COLO829 (cell line): ENCODE measurements at regions not wholly inside any gene's neighbourhood (a gene's known extent, or its start where the extent isn't known, plus 50 kb on each side); places are given as distances from the start of the nearest gene placed in this dataset.

Experiments
- DNase-seq: peaks from one replicate; pipeline ENCODE4 v3.0.0; 2012; ENCODE audit warnings: low spot score

DNA sequence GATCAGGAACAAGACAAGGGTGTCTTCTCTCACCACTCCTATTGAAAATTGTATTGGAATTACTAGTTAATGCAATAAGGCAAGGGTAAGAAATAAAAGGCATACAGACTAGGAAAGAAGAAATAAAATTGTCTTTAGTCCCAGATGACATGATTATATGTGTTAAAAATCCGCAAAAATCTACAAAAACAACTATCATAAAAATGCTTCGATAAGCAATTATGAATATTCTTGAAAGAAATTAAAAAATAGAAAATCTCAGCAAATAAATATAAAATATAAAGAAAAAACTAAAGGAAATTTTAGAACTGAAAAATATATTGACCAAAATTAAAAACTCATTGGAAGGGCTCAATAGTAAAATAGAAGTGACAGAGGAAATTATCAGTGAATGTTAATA, 243.3 kb downstream of the ZNF674 start:
- DNase-seq: no peak

DNA sequence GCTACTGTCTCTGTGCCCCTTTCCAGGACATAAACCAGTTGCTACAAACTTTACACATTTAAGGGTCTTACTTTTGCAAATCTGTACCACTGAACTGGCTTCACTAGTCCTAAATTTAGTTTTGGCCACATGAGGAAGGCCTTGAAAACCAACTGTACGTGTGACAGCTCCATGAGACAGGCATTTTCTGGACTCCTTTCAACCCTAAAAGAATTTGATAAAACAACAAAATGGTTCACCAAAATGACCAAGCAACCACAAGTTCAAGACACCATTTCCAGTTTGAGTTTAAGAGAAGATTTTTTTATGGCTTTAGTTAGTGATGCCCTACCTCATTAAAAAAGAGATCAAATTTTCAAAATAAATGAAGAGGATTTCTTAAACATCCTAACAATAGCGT, 246.4 kb downstream of the ZNF674 start:
- no peak for DNase-seq

DNA sequence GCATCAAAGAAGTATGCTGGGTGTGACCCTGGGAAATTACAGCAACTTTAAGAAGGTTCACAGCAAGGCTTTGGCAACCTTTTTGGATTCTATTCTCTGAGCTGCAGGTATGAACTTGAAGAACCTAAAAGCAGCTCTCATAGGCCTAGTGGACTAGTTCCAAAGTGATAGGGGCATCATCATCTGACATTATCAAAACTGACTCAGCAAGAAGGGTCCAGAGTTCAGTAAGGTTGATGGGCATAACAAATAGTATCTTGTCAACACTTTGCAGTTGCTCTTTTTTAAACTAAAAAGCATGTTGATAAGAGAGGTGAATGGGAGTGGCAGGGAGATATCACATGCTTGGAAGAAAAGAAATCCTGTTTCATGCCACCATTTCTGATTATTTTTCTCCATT, 249.3 kb downstream of the ZNF674 start:
- DNase-seq: no peak

DNA sequence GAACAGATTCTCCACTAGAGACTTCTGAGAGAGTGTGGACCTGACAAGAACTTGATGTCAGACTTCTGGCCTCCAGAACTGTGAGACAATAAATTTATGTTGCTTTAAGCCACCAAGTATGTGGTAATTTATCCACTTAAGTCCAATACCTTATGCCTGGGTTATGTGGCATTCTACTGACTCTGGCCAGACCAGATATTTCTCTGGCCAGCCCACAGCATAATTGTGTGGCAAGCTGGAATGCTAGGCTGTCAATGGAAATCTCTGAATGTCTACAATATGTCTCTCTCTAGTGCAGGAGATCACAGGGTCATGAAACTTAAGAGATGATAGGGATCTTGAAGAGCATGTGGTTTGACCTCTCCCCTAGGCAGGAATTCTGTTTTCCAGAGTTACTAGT, 251.0 kb downstream of the ZNF674 start:
- DNase-seq: no peak

DNA sequence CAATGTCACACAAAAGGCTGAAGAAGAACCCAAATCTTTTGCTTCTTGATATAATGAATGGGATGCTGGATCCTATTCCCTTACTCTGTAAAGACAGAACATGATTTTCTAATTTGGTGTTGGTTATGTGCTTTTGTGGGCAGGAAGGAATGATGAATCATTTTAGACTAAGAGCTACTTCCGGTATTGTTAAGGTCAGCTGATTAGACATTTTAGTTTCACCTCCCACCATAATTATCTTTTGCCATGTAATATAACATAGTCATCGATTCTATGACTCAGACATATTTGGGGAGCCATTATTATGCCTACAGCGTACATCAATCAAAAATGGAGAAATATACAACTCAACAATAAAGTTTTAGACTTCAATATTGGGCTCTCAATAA, 265.3 kb downstream of the ZNF674 start:
- peak; percentile 27 for DNase-seq

DNA sequence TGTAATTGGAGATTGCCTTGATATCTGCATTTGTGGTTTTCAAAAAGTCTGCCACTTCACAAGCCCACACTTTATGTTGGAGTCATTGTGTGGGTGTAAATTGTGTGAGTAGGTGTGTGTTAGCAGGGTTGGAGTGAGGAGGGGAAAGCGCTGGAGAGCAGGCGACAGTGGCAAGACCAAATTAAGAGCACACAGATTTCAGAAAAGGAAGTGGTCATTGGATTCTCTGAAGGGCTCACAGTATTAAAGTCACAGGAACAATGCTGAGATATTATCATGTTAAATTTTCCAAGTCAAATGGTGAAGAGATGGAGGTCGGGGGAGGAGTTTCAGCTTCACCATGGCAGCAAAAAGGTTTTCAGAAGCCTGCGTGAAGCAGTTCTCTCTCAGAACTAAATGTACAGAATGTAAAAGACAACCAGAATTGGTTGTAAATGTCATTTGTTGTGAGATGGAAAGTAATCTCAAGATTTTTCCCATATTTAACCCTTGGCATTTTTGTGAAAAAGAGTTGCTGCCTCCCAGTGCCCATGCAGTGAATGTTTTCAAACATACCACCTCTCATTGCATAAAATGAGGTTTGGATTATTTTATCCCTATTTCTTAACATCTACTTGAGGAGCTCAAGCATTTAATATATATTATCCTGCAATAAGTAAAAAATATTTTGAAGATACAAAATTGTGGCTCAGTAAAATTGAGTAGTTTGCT, 265.9 kb downstream of the ZNF674 start:
- DNase-seq: peak; percentile 4

DNA sequence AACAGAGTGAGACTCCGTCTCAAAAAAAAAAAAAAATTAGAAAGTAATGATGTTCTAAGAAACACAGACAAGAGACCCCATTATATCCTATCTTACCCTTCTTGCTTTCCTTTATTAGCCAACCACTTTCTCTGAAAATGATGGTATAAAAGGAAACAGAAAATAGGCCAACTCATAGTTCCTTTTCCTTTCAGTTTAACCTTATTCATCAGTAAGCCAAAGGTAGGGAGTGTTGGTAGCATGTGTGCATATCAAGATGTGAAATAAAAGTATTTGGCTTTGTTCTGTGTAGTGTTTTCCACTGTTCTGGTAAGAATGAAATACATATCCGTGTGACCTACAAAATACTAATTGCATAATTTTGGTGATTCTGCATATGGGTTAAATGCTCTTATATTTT, 266.6 kb downstream of the ZNF674 start:
- DNase-seq: no peak

DNA sequence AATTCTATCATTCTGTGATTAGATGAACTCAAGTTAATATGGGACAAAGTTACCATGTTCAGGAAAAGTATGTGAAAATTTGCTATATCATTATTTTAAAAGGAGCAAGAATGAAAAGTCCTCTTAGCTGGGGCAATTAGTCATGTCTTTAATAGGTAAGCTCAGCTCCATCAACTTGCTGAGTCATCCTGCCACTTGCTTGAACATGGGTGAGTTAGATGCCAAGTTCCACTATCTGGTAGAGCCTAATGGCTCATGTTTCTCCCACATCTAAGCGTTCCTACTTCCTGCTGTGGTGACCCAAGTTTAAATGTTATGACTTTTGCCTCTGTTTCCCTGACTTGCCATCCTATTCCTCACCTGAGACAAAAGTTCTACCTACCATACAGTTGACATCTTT, 276.8 kb downstream of the ZNF674 start:
- DNase-seq: no peak

DNA sequence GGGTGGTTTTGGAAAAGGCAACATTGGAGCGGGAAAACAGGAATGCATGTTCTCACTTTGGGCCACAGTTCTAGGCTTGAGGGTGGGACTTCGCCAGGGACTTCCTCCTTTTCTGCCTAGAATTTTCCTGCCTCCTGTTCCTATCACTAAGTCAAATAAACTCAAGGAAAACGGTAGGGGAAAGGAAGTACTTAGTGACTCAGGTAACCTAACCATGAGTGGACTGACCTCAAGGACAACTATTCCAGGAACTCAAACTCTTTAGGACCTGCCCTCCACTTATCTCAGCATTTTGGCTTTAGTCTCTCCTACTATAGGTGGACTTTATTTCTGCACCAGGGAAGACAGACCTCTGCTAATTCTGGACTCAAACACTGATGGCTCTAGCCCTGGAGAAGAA, 281.7 kb downstream of the ZNF674 start:
- DNase-seq: no peak

DNA sequence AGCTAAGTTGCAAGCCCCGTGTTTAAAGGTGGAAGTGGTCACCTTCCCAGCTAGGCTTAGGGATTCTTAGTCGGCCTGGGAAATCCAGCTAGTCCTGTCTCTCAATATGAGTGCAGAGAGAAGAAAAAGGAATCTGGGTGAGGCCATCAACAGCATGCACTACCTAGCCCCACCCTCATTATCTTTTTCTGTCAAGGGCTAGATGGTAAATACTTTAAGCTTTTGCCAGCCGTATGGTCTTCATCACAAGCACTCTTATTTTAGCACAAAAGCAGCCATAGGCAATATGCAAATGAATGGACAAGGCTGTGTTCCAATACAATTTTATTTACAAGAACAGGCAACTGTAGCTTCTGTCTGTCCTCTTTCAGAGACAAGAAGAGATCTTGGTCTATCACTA, 282.9 kb downstream of the ZNF674 start:
- no peak for DNase-seq

DNA sequence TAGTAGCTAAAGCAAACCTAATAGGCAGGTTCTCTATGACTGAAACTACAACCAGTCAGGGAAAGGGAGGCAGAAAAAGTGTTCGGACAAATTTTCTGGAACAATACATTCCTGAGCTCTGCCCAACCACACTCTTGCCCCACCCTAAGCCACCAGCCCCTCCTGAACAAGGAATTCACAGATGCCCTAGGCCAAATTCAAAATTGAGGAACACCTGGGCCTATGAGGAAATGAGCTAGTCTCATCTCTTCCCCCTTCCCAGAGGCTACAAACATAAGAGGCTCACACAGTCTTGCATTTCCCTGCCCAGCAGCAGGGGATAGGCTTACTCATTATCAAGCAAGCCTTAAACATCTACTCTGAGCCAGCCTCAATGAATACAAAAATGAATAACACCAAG, 284.7 kb downstream of the ZNF674 start:
- DNase-seq: no peak

DNA sequence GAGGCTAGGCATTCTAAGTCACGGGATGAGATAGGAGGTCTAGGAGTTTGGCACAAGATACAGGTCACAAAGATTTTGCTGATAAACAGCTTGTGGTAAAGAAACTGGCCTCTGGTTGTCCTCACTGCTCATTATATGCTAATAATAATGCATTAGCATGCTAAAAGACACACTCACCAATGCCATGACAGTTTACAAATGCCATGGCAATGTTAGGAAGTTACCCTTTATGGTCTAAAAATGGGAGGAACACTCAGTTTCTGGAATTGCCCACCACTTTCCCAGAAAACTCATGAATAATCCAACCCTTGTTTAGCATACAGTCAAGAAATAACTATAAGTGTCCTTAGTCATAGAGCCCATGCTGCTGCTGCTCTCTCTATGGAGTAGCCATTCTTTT, 286.9 kb downstream of the ZNF674 start:
- DNase-seq: no peak

DNA sequence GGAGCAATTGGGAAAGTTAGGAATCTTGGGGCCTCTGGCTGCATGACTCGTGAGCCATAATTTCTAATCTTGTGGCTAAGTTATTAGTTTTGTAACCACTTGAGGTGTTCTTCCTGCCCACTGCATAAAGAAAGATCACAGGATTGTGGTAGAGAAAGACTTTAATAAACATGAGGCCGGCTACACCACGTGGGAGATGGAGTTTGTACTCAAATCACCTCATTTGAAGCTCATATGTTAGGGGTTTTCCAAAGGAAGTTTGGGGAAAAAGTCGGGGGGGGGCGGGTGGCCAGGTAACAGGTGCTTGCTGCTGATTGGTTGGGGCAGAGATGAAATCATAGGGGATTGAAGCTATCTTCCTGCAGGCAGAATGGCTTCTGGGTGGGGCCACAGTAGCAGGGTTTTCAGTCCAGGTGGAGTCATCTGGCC, 287.8 kb downstream of the ZNF674 start:
- no peak for DNase-seq

DNA sequence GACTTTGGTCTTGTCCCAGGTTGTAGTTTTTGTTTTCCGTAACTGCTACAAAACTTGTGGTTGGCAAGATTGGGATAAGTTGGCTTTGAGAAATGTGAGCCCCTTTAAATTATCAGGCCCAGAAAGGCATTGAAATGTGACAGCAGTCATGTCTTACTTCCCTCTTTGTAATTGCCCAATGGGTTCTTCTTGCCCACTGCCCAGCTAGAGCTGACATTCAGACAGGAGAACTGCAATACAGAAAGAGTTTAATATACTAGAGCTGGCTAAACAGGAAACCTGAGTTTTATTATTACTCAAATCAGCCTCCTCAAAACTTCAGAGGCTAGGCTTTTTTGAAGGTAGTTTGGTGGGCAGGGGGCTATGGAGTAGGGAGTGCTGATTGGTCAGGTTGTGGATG, 288.3 kb downstream of the ZNF674 start:
- DNase-seq: no peak

DNA sequence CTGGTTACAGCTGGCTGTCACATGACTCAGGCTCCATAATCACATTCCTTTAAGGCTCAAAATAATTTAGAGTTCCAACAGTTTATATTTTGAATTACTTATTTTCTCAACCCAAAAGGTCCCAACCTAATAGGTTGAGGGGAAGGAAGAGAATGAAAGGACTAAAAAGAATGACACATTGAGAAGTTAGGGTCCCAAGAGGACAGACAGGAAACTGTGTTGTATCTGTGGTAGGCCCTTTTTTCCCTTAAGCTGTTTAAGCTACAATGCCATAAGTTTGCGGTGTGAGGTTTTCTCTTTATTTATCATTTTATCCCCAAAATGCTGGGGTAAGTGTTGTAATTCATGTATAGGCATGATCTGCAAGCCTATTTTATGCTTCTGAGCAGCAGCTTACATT, 290.2 kb downstream of the ZNF674 start:
- no peak for DNase-seq

DNA sequence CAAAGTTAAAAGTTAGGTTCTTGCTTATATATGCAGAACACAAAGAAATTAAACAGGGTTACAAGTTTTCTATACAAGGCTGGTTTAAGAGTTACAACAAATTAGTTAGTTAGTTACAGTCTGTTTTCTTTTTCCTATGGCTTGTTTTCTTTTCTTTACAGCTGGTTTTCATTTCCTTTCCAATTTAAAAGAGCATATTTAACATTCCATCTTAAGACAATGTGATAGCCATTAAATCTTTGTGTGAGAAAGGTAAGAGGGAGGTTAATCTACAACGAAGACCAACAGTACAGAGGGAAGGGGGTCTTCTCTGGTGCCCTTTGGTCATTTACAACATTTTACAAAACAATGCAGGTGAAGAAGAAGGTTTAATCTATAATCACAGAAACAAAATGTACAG, 290.6 kb downstream of the ZNF674 start:
- DNase-seq: no peak

DNA sequence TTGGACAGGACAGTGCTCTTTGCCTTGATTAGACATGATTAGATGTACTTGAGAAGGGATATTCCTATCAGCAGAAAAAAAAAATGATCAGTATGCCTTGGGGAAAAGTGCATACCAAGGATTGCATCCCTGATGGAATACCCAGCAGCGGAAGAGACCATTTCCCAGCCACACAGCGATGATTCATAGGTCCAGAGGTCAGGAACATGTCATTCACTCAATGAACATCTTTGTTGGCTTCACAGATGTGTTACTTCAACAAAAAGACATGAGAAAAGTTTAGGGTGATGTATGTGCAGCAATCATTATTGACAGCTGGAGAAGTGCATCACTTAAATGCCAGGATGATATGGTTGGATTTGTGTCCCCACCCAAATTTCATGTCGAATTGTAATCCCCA, 293.5 kb downstream of the ZNF674 start:
- DNase-seq: peak; percentile 96

DNA sequence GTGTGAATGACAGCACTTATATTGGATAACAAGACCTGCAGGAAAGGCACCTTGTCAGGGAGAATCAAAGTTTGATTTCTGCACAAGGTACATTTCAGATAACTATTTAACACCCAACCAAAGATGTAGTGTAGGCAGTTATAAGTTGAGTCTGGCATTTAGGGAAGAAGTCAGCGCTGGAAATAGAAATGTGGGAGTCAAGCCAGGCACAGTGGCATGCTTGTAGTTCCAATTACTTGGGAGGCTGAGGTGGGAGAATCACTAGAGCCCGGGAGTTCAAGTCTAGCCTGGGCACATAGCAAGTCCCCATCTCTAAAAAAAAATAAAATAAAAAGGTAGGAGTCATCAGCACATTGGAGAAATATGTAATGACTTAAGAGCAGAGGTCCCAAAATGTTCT, 295.1 kb downstream of the ZNF674 start:
- DNase-seq: no peak

DNA sequence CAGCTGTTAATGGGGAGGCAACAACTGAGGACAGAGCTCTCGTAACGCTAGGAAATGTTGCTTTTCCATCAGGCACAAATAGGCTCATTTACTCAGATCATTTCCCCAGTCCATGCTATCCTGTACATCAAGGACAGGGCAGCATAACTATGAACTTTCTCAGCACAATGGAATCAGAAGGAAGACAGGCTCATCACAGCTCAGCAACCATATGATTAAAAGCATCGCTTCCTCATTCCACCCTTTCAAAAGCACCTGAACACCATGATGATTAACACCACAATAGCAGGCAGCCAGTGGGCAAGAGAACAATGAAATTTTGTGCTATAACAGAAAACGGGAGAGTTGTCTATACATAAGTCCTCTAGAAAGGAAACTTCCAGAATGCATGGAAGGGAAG, 297.8 kb downstream of the ZNF674 start:
- DNase-seq: no peak

DNA sequence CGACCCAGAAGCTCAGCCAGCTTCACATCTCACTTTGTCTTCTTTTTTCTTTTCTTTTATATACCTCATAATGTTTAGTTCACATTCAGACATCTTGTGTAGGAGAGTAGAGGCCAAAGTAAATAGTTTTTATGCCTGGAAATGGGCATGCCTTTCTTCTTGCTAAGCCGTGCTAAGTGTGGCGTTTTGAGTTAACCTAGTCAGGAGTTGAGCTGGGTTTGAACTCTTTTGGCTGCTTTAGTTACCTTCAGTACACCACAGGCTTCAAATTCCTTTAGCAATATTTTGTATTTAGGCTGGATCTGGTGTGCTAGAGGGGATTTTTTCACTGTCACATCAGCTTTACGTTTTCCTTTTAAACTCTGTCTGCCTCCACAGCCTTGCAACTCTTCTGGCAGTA, 300.8 kb downstream of the ZNF674 start:
- no peak for DNase-seq

DNA sequence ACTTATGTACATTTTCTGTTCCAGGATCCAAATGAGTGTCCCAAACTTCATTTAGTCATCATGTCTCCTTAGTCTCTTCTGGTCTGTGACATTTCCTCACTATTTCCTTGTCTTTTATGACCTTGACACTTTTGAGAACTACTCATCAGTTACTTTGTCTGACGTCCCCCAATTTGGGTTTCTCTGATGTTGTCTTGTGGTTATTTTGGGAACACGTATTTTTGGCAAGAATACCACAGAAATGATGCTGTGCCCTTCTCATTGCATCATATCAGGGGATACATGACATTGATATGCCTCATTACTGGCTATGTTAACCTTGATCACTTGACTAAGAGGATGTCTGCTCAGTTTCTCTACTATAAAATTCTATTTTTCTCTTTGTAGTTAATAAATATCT, 308.8 kb downstream of the ZNF674 start:
- no peak for DNase-seq

DNA sequence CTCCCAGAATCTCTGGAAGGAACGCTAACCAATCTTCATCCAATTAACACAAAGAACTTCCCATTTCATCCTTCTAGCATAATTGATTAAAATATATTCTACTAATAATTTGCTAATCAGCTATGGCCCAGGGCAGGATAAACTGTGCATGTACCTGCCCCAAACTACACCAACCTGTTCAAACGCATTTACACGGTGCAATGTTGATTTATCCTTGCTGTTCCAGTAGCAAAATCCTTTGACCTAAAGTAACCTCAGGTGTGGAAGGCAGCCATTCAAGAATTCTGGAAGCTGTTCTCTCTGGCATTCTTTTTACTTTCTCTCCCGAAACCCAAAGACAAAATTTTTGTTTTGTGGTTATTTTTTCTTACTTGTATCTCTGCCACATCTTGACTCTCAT, 309.4 kb downstream of the ZNF674 start:
- DNase-seq: no peak

DNA sequence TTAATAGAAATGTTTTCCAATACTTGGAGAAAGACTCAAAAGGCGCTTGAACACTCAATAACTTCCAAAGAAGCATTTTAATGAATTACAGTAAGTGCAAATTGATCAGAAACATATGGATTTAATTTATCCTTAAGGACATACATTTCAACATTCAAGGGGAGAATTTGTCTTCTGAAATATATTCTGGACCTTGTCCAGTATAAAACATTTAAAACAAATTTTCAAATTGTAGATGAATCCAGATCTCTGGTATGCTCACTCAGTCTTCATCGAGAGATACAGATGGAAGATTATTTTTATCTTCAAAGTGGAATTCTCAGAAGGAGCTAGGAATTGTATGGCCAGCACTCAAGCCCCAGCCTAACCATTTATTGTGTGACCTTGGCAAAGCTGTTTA, 310.4 kb downstream of the ZNF674 start:
- no peak for DNase-seq

DNA sequence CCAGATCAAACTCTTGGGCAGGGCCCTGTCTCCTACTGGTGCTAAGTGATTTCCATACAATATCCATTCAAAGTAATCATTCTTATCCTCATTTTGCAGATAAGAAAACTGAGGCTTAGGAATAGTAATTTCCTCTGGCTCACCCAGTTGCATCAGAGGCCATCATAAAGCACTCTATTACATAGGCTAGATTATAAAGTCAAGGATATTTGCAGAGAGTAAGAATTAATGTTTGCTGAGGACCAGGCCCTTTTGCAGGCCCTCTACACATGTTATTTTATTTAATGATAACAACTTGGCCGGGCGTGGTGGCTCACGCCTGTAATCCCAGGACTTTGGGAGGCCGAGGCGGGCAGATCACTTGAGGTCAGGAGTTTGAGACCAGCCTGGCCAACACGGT, 316.8 kb downstream of the ZNF674 start:
- no peak for DNase-seq

DNA sequence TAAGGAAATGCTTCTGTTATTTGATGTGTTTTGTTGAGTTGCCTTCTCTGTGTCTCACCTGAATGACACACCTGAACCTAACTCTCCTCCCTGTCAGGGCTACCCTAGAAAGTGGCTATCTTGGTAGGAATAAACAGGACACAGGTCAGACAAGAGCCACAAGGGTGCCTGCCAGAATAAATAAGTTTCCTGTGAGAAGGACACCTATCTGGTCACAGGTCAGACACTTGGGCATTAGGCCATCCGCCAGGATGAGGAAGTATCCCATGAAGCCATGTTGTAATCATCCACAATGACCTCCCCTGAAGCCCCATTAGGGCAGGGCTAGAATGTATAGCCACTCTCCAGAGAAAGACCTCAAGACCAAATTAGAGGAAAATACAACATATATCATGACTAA, 318.8 kb downstream of the ZNF674 start:
- no peak for DNase-seq
